ENCODE measurements at regions not wholly inside any gene's neighbourhood (a gene's known extent, or its start where the extent isn't known, plus 50 kb on each side); places are given as distances from the start of the nearest gene placed in this dataset.

DNA sequence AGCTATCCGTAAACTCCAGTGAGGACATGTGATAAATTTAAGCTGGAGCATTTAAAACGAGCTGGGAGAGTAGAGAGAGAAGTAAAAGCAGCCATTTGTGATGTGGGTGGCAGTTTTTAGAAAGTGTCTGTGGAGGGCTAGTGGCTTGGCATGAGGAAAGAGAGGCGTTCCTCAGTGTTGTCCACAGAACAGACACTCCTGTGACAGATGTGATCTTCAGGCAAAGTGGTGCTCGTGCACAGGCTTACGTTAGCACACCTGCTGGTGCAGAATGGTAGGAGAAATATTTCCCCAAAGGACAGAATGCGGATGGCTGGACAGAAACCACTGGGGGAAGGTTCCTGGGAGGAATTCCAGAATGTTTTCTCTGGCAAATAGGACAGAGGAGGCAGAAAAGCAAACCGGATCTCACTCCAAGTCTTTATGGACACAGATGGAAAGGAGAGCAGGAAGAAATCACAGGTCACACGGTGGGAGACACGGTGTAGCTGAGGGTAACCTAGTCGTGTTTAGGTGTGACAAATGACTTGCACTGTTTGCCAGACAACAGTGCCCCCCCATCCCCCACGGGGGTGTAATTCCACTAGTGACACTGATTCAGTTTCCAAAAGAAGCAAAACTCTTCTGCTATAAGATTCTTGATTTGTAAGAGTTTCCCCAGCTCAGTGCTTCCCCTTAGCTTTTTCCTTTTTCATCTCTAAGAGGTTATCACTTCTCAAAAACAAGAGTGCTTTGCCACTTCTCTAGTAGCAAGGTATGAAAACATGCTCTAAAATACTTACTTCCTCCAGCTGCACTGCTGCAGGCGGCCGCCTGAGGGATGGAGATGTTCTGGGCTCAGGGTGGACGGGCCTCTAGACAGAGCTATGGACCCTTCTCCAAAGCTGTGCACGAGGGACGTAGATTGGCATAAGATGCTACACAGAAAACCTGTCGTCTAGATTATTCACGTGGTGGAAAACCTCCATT lies 293.2 kb downstream of the QKI start:
- H3K27me3 Mint-ChIP-seq (ENCODE audit: unreplicated experiment), result no peaks in the 10 kb centered on the region
- TF ChIP-seq, protein P1, sequence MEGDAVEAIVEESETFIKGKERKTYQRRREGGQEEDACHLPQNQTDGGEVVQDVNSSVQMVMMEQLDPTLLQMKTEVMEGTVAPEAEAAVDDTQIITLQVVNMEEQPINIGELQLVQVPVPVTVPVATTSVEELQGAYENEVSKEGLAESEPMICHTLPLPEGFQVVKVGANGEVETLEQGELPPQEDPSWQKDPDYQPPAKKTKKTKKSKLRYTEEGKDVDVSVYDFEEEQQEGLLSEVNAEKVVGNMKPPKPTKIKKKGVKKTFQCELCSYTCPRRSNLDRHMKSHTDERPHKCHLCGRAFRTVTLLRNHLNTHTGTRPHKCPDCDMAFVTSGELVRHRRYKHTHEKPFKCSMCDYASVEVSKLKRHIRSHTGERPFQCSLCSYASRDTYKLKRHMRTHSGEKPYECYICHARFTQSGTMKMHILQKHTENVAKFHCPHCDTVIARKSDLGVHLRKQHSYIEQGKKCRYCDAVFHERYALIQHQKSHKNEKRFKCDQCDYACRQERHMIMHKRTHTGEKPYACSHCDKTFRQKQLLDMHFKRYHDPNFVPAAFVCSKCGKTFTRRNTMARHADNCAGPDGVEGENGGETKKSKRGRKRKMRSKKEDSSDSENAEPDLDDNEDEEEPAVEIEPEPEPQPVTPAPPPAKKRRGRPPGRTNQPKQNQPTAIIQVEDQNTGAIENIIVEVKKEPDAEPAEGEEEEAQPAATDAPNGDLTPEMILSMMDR (IDR thresholded peaks at IDR 0.05), result no peak
- H3K4me3 Mint-ChIP-seq (ENCODE audit: unreplicated experiment), result no peak overlapping the region
- DNase-seq (ENCODE audit: extremely low spot score, unreplicated experiment), result no peak
- H3K27ac Mint-ChIP-seq (ENCODE audit: unreplicated experiment), result no peak overlapping the region
- H3K36me3 Mint-ChIP-seq (ENCODE audit: unreplicated experiment), result no peaks in the 10 kb centered on the region
- no peaks in the 10 kb centered on the region for H3K9me3 Mint-ChIP-seq (ENCODE audit: unreplicated experiment)
- no peaks in the 10 kb centered on the region for H3K4me1 Mint-ChIP-seq (ENCODE audit: unreplicated experiment)

DNA sequence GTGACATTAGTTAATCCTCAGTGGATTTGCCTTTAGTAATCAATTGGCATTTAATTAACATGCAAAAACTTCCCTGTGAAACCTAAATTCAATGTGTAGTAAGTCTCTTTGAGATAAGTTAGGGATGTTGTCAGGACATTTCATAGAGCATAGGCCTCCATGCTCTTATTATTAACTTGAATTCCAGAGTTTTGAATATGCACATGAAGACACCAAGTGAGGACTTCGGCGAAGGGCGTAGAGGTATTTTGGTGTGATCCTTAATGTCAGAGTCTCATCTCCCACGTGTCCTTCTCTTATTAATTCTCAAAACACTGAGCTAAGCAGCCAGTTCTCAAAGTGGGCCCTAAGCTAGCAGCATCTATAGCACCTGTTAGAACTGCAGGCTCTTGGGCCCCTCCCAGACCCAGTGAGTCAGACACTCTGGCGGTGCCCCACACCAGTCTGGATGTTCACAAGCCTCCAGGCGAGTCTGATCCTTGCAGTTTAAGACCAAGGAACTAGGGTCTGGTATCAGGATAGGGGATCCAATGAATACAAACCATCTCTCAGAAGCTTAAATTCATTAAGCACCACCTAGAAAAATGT lies 292.1 kb downstream of the QKI start:
- H3K36me3 Mint-ChIP-seq (ENCODE audit: unreplicated experiment), result no peaks in the 10 kb centered on the region
- peak; percentile 17 for DNase-seq (ENCODE audit: extremely low spot score, unreplicated experiment)
- no peaks in the 10 kb centered on the region for H3K9me3 Mint-ChIP-seq (ENCODE audit: unreplicated experiment)
- peaks cover 3% of the 10 kb centered on the region for H3K27me3 Mint-ChIP-seq (ENCODE audit: unreplicated experiment)
- no peaks in the 10 kb centered on the region for H3K4me1 Mint-ChIP-seq (ENCODE audit: unreplicated experiment)
- H3K27ac Mint-ChIP-seq (ENCODE audit: unreplicated experiment), result no peak overlapping the region
- H3K4me3 Mint-ChIP-seq (ENCODE audit: unreplicated experiment), result no peak overlapping the region
- TF ChIP-seq, protein P1 (IDR thresholded peaks at IDR 0.05), result no peak

DNA sequence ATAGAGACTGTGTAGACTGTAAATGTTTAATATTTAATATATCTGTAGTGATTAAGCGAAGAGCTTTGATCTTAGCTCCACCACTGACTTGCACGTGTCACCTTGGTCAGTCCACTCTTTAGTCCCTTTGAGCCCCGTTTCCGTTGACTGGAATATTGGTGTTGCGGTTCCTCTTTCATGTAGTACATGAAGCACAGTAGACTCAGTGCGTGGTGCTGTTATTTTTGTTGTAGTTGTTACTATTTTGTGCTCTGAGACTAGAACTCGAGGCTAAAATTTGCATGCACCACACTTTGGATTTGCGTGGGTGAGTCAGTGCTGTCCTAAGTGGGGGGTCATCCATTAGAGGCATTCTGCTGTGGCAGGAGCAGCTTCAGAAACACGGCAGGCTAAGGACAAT lies 291.4 kb downstream of the QKI start:
- TF ChIP-seq, protein P1 (IDR thresholded peaks at IDR 0.05), result no peak
- Mint-ChIP-seq H3K4me1 (ENCODE audit: unreplicated experiment) (no peaks in the 10 kb centered on the region), H3K36me3 (ENCODE audit: unreplicated experiment) (no peaks in the 10 kb centered on the region), H3K27me3 (ENCODE audit: unreplicated experiment) (peaks cover 3% of the 10 kb centered on the region), H3K27ac (ENCODE audit: unreplicated experiment) (no peak overlapping the region), H3K4me3 (ENCODE audit: unreplicated experiment) (no peak overlapping the region), H3K9me3 (ENCODE audit: unreplicated experiment) (no peaks in the 10 kb centered on the region)
- DNase-seq (ENCODE audit: extremely low spot score, unreplicated experiment), result peak; percentile 27

DNA sequence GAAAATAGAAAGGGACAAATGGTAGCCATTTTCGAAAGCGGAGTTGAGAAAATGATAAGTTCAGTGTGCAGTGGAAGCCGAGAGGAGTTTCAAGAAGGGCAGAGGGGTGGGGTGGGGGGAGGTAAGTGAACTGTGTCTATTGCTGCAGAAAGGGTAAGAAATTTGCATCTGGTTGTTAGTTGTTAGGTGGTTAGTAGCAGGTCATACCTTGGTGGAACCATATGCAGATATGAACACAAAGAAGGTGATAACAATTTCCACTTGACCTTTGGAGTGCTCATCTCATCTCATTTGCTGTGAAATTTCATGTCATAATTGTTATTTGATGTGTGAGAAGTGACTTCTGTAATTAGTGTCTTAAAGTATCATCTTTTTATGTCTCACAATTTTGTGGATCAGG lies 288.2 kb downstream of the QKI start:
- Mint-ChIP-seq H3K9me3 (ENCODE audit: unreplicated experiment) (no peaks in the 10 kb centered on the region), H3K36me3 (ENCODE audit: unreplicated experiment) (no peaks in the 10 kb centered on the region), H3K4me3 (ENCODE audit: unreplicated experiment) (no peak overlapping the region), H3K27ac (ENCODE audit: unreplicated experiment) (no peak overlapping the region), H3K4me1 (ENCODE audit: unreplicated experiment) (no peaks in the 10 kb centered on the region), H3K27me3 (ENCODE audit: unreplicated experiment) (peaks cover 3% of the 10 kb centered on the region)
- TF ChIP-seq, protein P1 (IDR thresholded peaks at IDR 0.05), result no peak
- DNase-seq (ENCODE audit: extremely low spot score, unreplicated experiment), result no peak

DNA sequence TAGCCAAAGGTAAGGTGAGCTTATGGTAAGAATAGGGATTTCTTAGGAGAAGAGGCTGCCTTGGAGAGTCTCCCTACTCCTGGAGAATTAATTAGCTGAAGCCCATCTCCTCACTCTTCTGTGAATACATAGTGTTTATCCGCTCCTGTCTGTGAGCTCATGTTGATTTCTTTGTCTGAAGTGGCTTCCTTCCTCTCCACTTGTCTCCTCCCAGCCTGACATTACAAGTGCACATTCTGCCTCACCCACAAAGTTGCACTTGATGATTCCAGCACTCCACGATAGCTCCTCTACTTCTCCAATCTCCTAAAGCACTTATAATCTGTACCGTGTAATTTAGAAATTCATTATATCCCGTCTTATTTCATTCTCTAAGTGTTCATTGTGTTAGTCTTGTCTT lies 287.2 kb downstream of the QKI start:
- TF ChIP-seq, protein P1 (IDR thresholded peaks at IDR 0.05), result no peak
- Mint-ChIP-seq H3K27ac (ENCODE audit: unreplicated experiment) (no peak overlapping the region), H3K27me3 (ENCODE audit: unreplicated experiment) (peaks cover 3% of the 10 kb centered on the region)

More for the DNA sequence above, 287.2 kb downstream of the QKI start:
- H3K4me1 Mint-ChIP-seq (ENCODE audit: unreplicated experiment), result no peaks in the 10 kb centered on the region
- DNase-seq (ENCODE audit: extremely low spot score, unreplicated experiment), result no peak
- H3K4me3 Mint-ChIP-seq (ENCODE audit: unreplicated experiment), result no peak overlapping the region
- no peaks in the 10 kb centered on the region for H3K9me3 Mint-ChIP-seq (ENCODE audit: unreplicated experiment)
- H3K36me3 Mint-ChIP-seq (ENCODE audit: unreplicated experiment), result no peaks in the 10 kb centered on the region
